HS-5 (cell line): ENCODE measurements at regions not wholly inside any gene's neighbourhood (a gene's known extent, or its start where the extent isn't known, plus 50 kb on each side); places are given as distances from the start of the nearest gene placed in this dataset.
A peak's percentile ranks its signal among the peaks of the same experiment; 100 is the strongest.
"Not testable (repeated sequence)": the region's sequence is repeated elsewhere in the genome, so short reads cannot be mapped to it uniquely, and the experiment has no call there.

Experiments
- DNase-seq: peaks from one replicate; pipeline ENCODE4 v3.0.0-alpha.2; 2012; ENCODE audit warnings: low read depth

- no peak for DNase-seq
These were observed 224.3 kb upstream of the SLC35B3 start for GRCh38 chr6:8659404-8660189.

DNA sequence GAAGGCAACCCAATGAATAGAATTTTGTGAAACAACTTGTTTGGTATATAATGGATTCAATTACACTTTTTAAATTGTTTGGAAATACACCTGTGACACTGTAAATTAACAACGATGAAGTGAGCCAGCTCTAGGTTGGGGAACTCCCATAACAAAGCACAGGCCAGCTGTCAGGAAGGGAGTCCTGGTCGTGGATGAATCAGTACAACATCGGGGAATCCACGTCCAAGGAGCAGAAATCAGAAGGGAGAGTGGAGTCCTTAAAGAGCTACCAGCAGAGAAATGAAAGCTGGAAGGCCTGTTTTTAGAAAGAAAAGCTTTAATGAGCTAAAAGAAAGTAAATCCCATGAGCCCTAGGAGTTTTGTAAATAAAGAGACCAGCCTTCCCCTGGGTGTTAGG, 223.1 kb upstream of the SLC35B3 start:
- no peak for DNase-seq

GRCh38 chr6:8657522-8657921, 222.2 kb upstream of the SLC35B3 start:
- DNase-seq = no peak

GRCh38 chr6:8655670-8656454, 220.5 kb upstream of the SLC35B3 start:
- DNase-seq = no peak

DNA sequence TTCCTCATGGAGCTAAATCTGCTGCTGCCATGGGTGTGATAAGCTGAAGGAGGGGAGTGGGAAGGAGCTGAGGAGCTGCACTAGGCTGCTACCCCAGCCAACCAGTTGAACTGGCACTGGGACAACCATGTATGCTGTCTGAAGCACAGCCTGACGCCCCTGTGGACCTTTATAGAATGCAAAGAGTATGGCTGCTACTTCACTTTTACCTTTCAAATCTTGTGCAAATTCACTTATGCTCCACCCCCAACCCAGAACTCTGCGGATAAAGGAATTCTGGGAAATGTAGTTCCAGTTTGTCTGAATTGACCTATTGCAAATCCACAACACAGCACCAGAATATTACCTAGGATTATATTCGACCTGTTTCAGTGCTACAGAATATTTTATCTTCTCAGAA, 217.4 kb upstream of the SLC35B3 start:
- no peak for DNase-seq

GRCh38 chr6:8651998-8652397, 216.7 kb upstream of the SLC35B3 start:
- DNase-seq = no peak

GRCh38 chr6:8645212-8645611, 209.9 kb upstream of the SLC35B3 start:
- no peak for DNase-seq

DNA sequence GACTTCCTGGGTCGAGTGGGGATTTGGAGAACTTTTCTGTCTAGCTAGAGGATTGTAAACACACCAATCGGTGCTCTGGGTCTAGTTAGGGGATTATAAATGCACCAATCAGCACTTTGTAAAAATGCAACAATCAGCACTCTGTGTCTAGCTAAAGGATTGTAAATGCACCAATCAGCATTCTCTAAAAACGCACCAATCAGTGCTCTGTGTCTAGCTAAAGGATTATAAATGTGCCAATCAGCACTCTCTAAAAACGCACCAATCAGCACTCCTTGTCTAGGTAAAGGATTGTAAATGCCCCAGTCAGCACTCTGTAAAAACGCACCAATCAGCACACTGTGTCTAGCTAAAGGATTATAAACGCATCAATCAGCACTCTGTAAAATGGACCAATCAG, 209.0 kb upstream of the SLC35B3 start:
- no peak for DNase-seq

DNA sequence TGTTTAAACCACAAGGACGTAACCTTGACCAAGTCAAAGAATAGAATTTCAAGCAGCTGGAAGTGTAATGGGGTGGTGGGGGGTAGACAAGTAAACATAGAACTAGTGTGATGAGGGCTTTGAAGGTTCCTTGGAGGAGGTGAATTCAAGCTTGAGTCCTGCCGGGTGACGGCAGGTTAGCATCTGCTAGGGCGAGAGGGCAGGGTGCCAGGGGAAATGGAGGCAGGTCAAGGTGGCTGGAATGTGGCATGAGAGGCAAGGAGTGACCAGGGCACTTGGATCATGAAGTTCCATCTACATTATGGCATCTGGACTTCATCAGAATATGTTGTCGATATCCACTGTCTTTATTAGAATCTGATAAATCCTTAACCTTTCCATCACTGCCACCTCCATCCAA, 207.5 kb upstream of the SLC35B3 start:
- DNase-seq = no peak

DNA sequence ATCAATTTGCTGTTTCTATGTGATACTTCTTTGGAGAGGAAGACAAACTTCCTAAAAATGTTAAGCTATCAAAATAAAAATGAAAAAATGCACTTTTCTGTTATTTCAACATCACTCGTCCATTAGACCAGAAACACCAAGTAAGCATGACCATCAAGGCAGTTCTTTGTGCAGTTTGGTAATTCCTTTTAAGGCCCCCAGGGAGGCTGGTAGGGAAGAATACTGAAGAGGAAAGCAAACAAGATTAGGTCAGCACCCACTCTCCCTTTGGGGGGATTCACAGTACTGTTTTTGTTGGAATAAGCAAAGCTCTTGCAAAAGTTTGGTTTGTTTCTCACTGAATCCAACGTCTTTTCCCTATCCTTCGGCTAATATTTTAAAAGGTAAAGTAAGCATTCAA, 206.8 kb upstream of the SLC35B3 start:
- no peak for DNase-seq

DNA sequence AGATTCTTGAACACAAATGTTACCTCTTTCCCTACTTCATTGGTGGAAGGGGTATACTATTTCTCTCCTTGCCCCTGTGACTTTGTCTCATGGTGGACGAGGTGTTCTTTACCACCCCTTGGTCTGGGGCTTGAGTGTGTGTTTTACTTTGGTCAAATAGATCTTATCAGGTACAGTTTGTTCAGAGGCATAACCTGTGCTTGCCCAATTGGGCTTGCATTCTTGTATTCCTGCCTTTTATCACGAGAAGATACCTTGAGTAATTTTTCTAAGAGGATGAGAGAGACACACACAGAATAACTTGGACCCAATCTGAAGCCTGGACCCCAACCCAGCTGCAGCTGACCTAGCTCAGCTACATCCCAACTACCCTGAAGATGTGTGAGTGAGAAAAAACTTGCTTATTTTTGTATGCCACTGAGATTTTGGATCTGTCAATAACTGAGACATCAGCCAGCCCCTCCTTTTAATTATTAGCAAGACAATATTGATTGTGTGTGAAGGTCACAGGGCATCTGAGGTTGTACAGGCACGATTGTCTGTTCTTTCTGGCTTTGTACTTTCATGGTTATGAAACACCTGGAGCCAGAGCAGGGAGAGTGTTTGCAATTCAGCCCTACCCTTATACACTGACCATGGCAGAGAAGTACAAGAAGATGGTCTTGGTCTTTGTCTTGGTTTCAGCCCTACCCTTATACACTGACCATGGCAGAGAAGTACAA, 204.7 kb upstream of the SLC35B3 start:
- no peak for DNase-seq

- DNase-seq = no peak
These were observed 202.7 kb upstream of the SLC35B3 start for GRCh38 chr6:8637896-8638597.

GRCh38 chr6:8633762-8634161, 198.4 kb upstream of the SLC35B3 start:
- DNase-seq = no peak

GRCh38 chr6:8628736-8629135, 193.4 kb upstream of the SLC35B3 start:
- DNase-seq = no peak

DNA sequence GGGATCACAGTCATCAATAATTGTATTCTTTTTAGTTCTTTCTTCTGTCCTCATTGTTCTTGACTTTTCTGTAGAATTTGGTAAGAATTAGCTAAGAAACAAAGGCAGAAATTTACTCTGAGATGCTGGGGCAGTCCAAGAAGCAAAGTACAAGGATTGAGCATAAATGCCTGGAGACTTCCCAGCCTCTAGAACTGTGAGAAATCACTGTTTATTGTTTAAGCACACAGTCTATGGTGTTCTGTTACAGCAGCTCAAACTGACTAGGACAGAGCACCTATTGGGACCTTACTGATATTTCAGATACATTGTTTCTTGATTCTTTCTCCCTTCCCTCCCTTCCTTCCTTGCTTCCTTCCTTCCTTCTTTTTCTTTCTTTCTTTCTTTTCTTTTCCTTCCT, 192.7 kb upstream of the SLC35B3 start:
- no peak for DNase-seq

DNA sequence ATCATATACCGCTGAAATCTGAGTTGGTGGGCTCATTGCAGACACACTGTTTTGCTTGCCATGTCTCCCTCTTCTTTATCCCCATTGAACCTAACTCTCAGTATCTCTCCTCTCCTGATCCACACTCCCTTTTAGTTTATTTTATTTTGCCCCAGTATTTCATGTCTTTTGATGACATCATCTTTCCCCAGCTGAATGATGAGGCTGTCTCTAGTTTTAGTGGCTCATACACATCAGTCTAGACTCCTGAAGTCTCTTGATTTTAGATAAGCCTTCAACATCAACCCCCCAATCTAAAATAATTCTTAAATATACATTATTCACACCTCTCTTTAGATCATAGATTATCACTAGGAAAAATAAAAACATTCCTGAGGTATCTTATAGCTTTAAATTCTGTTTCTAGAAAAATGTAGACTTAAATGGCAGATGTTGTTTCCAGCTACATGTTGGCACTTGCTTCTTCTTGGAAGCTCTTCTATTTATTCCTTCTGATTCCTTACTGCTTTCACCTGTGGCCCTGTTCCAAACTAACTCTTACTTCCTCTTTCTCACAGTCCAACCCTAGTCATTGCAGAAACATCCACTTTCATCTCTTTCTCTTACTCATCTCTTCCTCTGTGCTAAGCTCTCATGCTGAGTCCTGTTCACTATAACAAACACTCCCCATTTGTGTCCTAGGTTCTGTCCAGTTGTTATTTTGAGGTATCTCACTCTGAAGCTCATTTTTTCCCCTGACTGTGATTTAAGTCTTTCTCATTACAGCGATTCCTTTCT, 191.9 kb upstream of the SLC35B3 start:
- DNase-seq = peak; percentile 70

DNA sequence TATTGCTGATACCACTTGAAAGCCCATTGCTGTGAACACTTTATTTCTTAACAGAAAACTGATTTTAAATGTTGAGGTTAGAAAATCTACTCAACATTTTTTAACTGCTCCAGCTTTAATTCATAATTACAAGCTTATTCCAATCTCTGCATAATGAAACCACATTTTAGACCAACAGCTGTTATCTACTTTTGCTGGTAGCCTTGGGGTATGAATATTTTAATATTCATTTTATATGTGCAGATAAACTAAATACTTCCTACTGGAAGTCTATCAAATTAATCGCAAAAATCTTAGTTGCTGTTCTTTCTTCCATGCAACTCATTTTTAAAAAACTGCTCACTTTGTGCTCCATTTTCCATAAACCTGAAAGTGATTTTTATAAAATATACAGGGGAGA, 189.3 kb upstream of the SLC35B3 start:
- DNase-seq = no peak

GRCh38 chr6:8623441-8623840, 188.1 kb upstream of the SLC35B3 start:
- no peak for DNase-seq

DNA sequence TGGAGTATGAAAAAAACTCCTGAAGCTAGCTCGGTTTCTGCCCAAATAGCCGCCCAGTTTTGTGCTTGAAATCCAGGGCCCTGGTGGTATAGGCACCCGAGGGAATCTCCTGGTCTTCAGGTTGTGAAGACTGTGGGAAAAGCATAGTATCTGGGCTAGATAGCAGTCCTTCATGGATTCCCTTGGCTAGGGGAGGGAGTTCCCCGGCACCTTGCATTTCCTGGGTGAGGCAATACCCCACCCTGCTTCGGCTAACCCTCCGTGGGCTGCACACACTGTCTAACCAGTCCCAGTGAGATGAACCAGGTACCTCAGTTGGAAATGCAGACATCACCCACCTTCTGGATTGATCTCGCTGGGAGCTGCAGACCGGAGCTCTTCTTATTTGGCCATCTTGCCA, 184.5 kb upstream of the SLC35B3 start:
- DNase-seq = no peak

GRCh38 chr6:8619408-8619807, 184.1 kb upstream of the SLC35B3 start:
- not testable (repeated sequence) for DNase-seq

- no peak for DNase-seq
These were observed 173.4 kb upstream of the SLC35B3 start for GRCh38 chr6:8608737-8609136.
